HS-5 (cell line): ENCODE measurements at regions not wholly inside any gene's neighbourhood (a gene's known extent, or its start where the extent isn't known, plus 50 kb on each side); places are given as distances from the start of the nearest gene placed in this dataset.

Source experiments
- DNase-seq: peaks from one replicate; pipeline ENCODE4 v3.0.0-alpha.2; 2012; ENCODE audit warnings: low read depth

GRCh38 chr9:14517154-14517906 is 175.9 kb downstream of the ZDHHC21 start:
- no peak for DNase-seq

GRCh38 chr9:14516656-14517055 is 176.6 kb downstream of the ZDHHC21 start:
- no peak for DNase-seq

GRCh38 chr9:14515571-14516198 is 177.5 kb downstream of the ZDHHC21 start:
- DNase-seq, result no peak

- DNase-seq, result no peak
These were observed 178.2 kb downstream of the ZDHHC21 start for GRCh38 chr9:14515049-14515448.

GRCh38 chr9:14512942-14513341 is 180.3 kb downstream of the ZDHHC21 start:
- DNase-seq, result no peak

- no peak for DNase-seq
These were observed 181.8 kb downstream of the ZDHHC21 start for GRCh38 chr9:14511452-14511851.

GRCh38 chr9:14508884-14509283 is 184.3 kb downstream of the ZDHHC21 start:
- DNase-seq, result no peak

GRCh38 chr9:14501366-14501765 is 187.4 kb upstream of the NFIB start:
- DNase-seq, result no peak

- no peak for DNase-seq
These were observed 186.8 kb upstream of the NFIB start for GRCh38 chr9:14500705-14501104.

- no peak for DNase-seq
These were observed 186.0 kb upstream of the NFIB start for GRCh38 chr9:14499976-14500375.

- DNase-seq, result no peak
These were observed 184.9 kb upstream of the NFIB start for GRCh38 chr9:14498824-14499223.

GRCh38 chr9:14497476-14497875 is 183.5 kb upstream of the NFIB start:
- DNase-seq, result no peak

GRCh38 chr9:14488421-14489190 is 174.7 kb upstream of the NFIB start:
- no peak for DNase-seq

- no peak for DNase-seq
These were observed 173.7 kb upstream of the NFIB start for GRCh38 chr9:14487547-14488185.

GRCh38 chr9:14485366-14485765 is 171.4 kb upstream of the NFIB start:
- DNase-seq, result peak; percentile 18

- DNase-seq, result no peak
These were observed 168.9 kb upstream of the NFIB start for GRCh38 chr9:14482856-14483255.

GRCh38 chr9:14480526-14480925 is 166.6 kb upstream of the NFIB start:
- DNase-seq, result no peak

- DNase-seq, result no peak
These were observed 165.2 kb upstream of the NFIB start for GRCh38 chr9:14479163-14479560.

GRCh38 chr9:14478175-14479162 is 164.5 kb upstream of the NFIB start:
- DNase-seq, result no peak

GRCh38 chr9:14471041-14471440 is 157.1 kb upstream of the NFIB start:
- DNase-seq, result no peak

- no peak for DNase-seq
These were observed 153.9 kb upstream of the NFIB start for GRCh38 chr9:14467675-14468374.
